CD14-positive monocyte (primary cell): ENCODE measurements at regions not wholly inside any gene's neighbourhood (a gene's known extent, or its start where the extent isn't known, plus 50 kb on each side); places are given as distances from the start of the nearest gene placed in this dataset.

Experiments used
- DNase-seq, 3 donors: peaks; one replicate each; pipeline ENCODE4 v3.0.0-alpha.2; 2011 to 2022
- H2AFZ ChIP-seq: 2 replicates; pipeline ENCODE4 v1.6.0; 2012; ENCODE audit warnings: mild to moderate bottlenecking, low read depth, low read length, inconsistent platforms; ENCODE audit not compliant: insufficient read depth, poor library complexity, severe bottlenecking
- H3K27ac ChIP-seq, 2 donors: 1 replicate in 1 of 2; 2 replicates in 1 of 2; pipeline ENCODE4 v1.5.1; 2012 to 2013; ENCODE audit warnings: low read length in 2 of 2, control low read depth in 1 of 2, inconsistent platforms in 1 of 2, low read depth in 1 of 2, mild to moderate bottlenecking in 1 of 2
- H3K27me3 ChIP-seq, 2 donors: one replicate each; pipeline versions ENCODE4 v1.6.0 to v1.6.1; 2011 to 2013; ENCODE audit warnings: low read length in 2 of 2; ENCODE audit not compliant: control insufficient read depth in 2 of 2, insufficient read depth in 2 of 2
- H3K36me3 ChIP-seq, 2 donors: replicated peaks in 1 of 2; 1 replicate in 1 of 2; 2 replicates in 1 of 2; pipeline versions ENCODE4 v1.5.1 to v1.6.1; 2012 to 2013; ENCODE audit warnings: low read length in 2 of 2, control low read depth in 1 of 2, inconsistent platforms in 1 of 2, mild to moderate bottlenecking in 1 of 2; ENCODE audit not compliant: insufficient read depth in 2 of 2, control insufficient read depth in 1 of 2
- H3K4me1 ChIP-seq, 2 donors: 1 replicate in 1 of 2; 2 replicates in 1 of 2; pipeline versions ENCODE4 v1.5.1 to v1.6.1; 2012 to 2013; ENCODE audit warnings: low read length in 2 of 2, control low read depth in 1 of 2, inconsistent platforms in 1 of 2, mild to moderate bottlenecking in 1 of 2, moderate library complexity in 1 of 2; ENCODE audit not compliant: insufficient read depth in 2 of 2, control insufficient read depth in 1 of 2
- H3K4me2 ChIP-seq: replicated peaks from 2 replicates; pipeline ENCODE3; 2012; ENCODE audit warnings: low read length, moderate library complexity, mild to moderate bottlenecking; ENCODE audit not compliant: poor library complexity, severe bottlenecking; ENCODE audit errors: extremely low read depth
- H3K4me3 ChIP-seq, 3 experiments: fragments of 200-600 bp in 1 of 3; sonication (generic) in 1 of 3; replicated peaks in 1 of 3; 1 replicate in 2 of 3; 2 replicates in 1 of 3; pipeline ENCODE4 v1.5.1; 2011 to 2013; ENCODE audit warnings: low read length in 3 of 3, mild to moderate bottlenecking in 3 of 3, control low read depth in 2 of 3, low read depth in 2 of 3, inconsistent platforms in 1 of 3, moderate library complexity in 1 of 3
- H3K79me2 ChIP-seq: 2 replicates; pipeline ENCODE4 v1.6.0; 2012; ENCODE audit warnings: mild to moderate bottlenecking, control low read depth, inconsistent platforms, low read length, moderate library complexity; ENCODE audit not compliant: insufficient read depth
- H3K9ac ChIP-seq: 2 replicates; pipeline ENCODE4 v1.6.0; 2017; ENCODE audit warnings: low read length, mild to moderate bottlenecking; ENCODE audit not compliant: insufficient read depth, poor library complexity, severe bottlenecking
- H3K9me3 ChIP-seq, 2 donors: replicated peaks in 1 of 2; 1 replicate in 1 of 2; 2 replicates in 1 of 2; pipeline versions ENCODE4 v1.5.1 to v1.6.1; 2012 to 2013; ENCODE audit warnings: low read length in 2 of 2, control low read depth in 1 of 2; ENCODE audit not compliant: control insufficient read depth in 1 of 2, insufficient read depth in 1 of 2
- H4K20me1 ChIP-seq: 2 replicates; pipeline ENCODE4 v1.6.0; 2012; ENCODE audit warnings: mild to moderate bottlenecking, low read length, control low read depth, moderate library complexity; ENCODE audit not compliant: insufficient read depth
- H3K27ac Mint-ChIP-seq, 7 donors: one replicate each; pipeline ENCODE4 v1.8.0; 2020; ENCODE audit warnings: mild to moderate bottlenecking in 7 of 7, mixed read lengths in 7 of 7, moderate library complexity in 6 of 7, inconsistent platforms in 2 of 7
- H3K27me3 Mint-ChIP-seq, 3 donors: one replicate each; pipeline ENCODE4 v1.8.0; 2021 to 2022; ENCODE audit warnings: low read depth in 3 of 3, mild to moderate bottlenecking in 3 of 3, mixed read lengths in 3 of 3, moderate library complexity in 3 of 3, inconsistent platforms in 1 of 3
- H3K36me3 Mint-ChIP-seq, 2 donors: one replicate each; pipeline ENCODE4 v1.8.0; 2020; ENCODE audit warnings: mixed read lengths in 2 of 2, inconsistent platforms in 1 of 2, mild to moderate bottlenecking in 1 of 2
- H3K4me1 Mint-ChIP-seq: one replicate; pipeline ENCODE4 v1.8.0; 2020; ENCODE audit warnings: mild to moderate bottlenecking, mixed read lengths
- H3K4me3 Mint-ChIP-seq, 2 donors: one replicate each; pipeline ENCODE4 v1.8.0; 2020; ENCODE audit warnings: mild to moderate bottlenecking in 2 of 2, mixed read lengths in 2 of 2, moderate library complexity in 1 of 2
- H3K9me3 Mint-ChIP-seq, 7 donors: one replicate each; pipeline ENCODE4 v1.8.0; 2020 to 2022; ENCODE audit warnings: mixed read lengths in 7 of 7, mild to moderate bottlenecking in 6 of 7, moderate library complexity in 6 of 7, inconsistent platforms in 2 of 7
- CTCF ChIP-seq: fragments of 200-600 bp; IDR thresholded peaks from one replicate; pipeline ENCODE4 v1.8.0; 2022; ENCODE audit warnings: antibody characterized with exemption, mild to moderate bottlenecking
- WGBS: methylation state at CpG from one replicate; pipeline ENCODE4 v1.1.5; 2013; ENCODE audit warnings: missing lambda C conversion rate; ENCODE audit not compliant: insufficient coverage; 5-methylcytosine and 5-hydroxymethylcytosine counted together
- intact Hi-C, 2 donors: fragments of 100-400 bp; cut with micrococcal nuclease; formaldehyde crosslinking; loops; one replicate each; pipeline versions ENCODE4 v1.15.0 to v1.15.1; 2023

GRCh38 chr6:25065666-25066065, 129.9 kb upstream of the RIPOR2 start:
- H3K9me3 Mint-ChIP-seq = peaks cover 0 to 4% (median 0%) of the 10 kb centered on the region in 7 donors
- H3K36me3 Mint-ChIP-seq = no peaks in the 10 kb centered on the region
- intact Hi-C loops = loop anchor here in 1 of 2 donors (5.0 kb wide), 1 partner anchor 38 kb away; no protein-coding TSS in a partner anchor
- H3K4me1 ChIP-seq = peaks cover 3 to 7% of the 10 kb centered on the region in 2 donors
- no CpG with 5 or more reads among the region's 3 CpGs for WGBS
- no peak overlapping the region for H3K4me3 ChIP-seq
- DNase-seq = peak in 2 of 3 donors; percentile 62 to 69
- H4K20me1 ChIP-seq = no peaks in the 10 kb centered on the region
- no peak overlapping the region for H3K4me3 Mint-ChIP-seq
- H3K27ac Mint-ChIP-seq = peak overlapping the region in 4 of 7 donors; percentile 58 to 84 (median 71)
- H3K9me3 ChIP-seq = no peaks in the 10 kb centered on the region
- peaks cover 0 to 3% (median 0%) of the 10 kb centered on the region in 3 donors for H3K27me3 Mint-ChIP-seq
- no peaks in the 10 kb centered on the region for H3K79me2 ChIP-seq
- no peak overlapping the region for H3K27ac ChIP-seq
- H3K27me3 ChIP-seq = no peaks in the 10 kb centered on the region
- H3K4me1 Mint-ChIP-seq = peaks cover 27% of the 10 kb centered on the region
- H2AFZ ChIP-seq = no peak overlapping the region
- no peak for TF ChIP-seq CTCF
- H3K9ac ChIP-seq = no peak overlapping the region
- no peak overlapping the region for H3K4me2 ChIP-seq
- H3K36me3 ChIP-seq = no peaks in the 10 kb centered on the region

- peaks cover 0 to 3% (median 0%) of the 10 kb centered on the region in 3 donors for H3K27me3 Mint-ChIP-seq
- H3K4me1 ChIP-seq = peaks cover 5 to 7% of the 10 kb centered on the region in 2 donors
- no CpG with 5 or more reads among the region's 1 CpG for WGBS
Observed at GRCh38 chr6:25066593-25066992, 130.8 kb upstream of the RIPOR2 start.

More at GRCh38 chr6:25066593-25066992, 130.8 kb upstream of the RIPOR2 start:
- no peaks in the 10 kb centered on the region for H3K36me3 ChIP-seq
- no peak overlapping the region for H3K4me2 ChIP-seq
- no peak for TF ChIP-seq CTCF
- H2AFZ ChIP-seq = no peak overlapping the region
- H3K27me3 ChIP-seq = no peaks in the 10 kb centered on the region
- H3K27ac ChIP-seq = no peak overlapping the region
- intact Hi-C loops = loop anchor here in 1 of 2 donors (5.0 kb wide), 1 partner anchor 39 kb away; no protein-coding TSS in a partner anchor
- no peak overlapping the region for H3K4me3 Mint-ChIP-seq
- no peak overlapping the region for H3K27ac Mint-ChIP-seq
- no peak for DNase-seq
- H3K9ac ChIP-seq = no peak overlapping the region
- peaks cover 0 to 2% (median 0%) of the 10 kb centered on the region in 7 donors for H3K9me3 Mint-ChIP-seq
- no peak overlapping the region for H3K4me3 ChIP-seq
- peaks cover 27% of the 10 kb centered on the region for H3K4me1 Mint-ChIP-seq
- no peaks in the 10 kb centered on the region for H3K79me2 ChIP-seq
- no peaks in the 10 kb centered on the region for H3K9me3 ChIP-seq
- H4K20me1 ChIP-seq = no peaks in the 10 kb centered on the region
- no peaks in the 10 kb centered on the region for H3K36me3 Mint-ChIP-seq
